GF-D8 (cell line): ENCODE measurements at regions not wholly inside any gene's neighbourhood (a gene's known extent, or its start where the extent isn't known, plus 50 kb on each side); places are given as distances from the start of the nearest gene placed in this dataset.

Experiments used
- DNase-seq: peaks from one replicate; lab custom pipeline; 2025; lab: John Stamatoyannopoulos, UW

- no peak for DNase-seq
These were observed 1399.9 kb upstream of the SLC39A10 start for GRCh38 chr2:194257095-194257494.

- DNase-seq = no peak
These were observed 1403.3 kb upstream of the SLC39A10 start for GRCh38 chr2:194253528-194254259.

- no peak for DNase-seq
These were observed 1404.9 kb upstream of the SLC39A10 start for GRCh38 chr2:194252127-194252526.

GRCh38 chr2:194232600-194232999 lies 1424.4 kb upstream of the SLC39A10 start:
- no peak for DNase-seq

GRCh38 chr2:194223218-194223617 lies 1433.8 kb upstream of the SLC39A10 start:
- no peak for DNase-seq

GRCh38 chr2:194214192-194214591 lies 1442.8 kb upstream of the SLC39A10 start:
- no peak for DNase-seq

- DNase-seq = no peak
These were observed 1451.3 kb upstream of the SLC39A10 start for GRCh38 chr2:194205568-194206227.

- no peak for DNase-seq
These were observed 1453.1 kb upstream of the SLC39A10 start for GRCh38 chr2:194203898-194204297.

- no peak for DNase-seq
These were observed 1474.1 kb upstream of the SLC39A10 start for GRCh38 chr2:194182888-194183287.

- DNase-seq = no peak
These were observed 1480.9 kb upstream of the SLC39A10 start for GRCh38 chr2:194176134-194176533.

GRCh38 chr2:194166818-194167217 lies 1490.2 kb upstream of the SLC39A10 start:
- peak; percentile 11 for DNase-seq

- no peak for DNase-seq
These were observed 1501.6 kb upstream of the SLC39A10 start for GRCh38 chr2:194155431-194155830.

GRCh38 chr2:194151231-194151630 lies 1505.8 kb upstream of the SLC39A10 start:
- DNase-seq = no peak

GRCh38 chr2:194135463-194135862 lies 1521.6 kb upstream of the SLC39A10 start:
- no peak for DNase-seq

- DNase-seq = no peak
These were observed 1528.2 kb upstream of the SLC39A10 start for GRCh38 chr2:194128810-194129209.

GRCh38 chr2:194126418-194126817 lies 1530.6 kb upstream of the SLC39A10 start:
- no peak for DNase-seq

- DNase-seq = no peak
These were observed 1540.2 kb upstream of the SLC39A10 start for GRCh38 chr2:194116861-194117260.

GRCh38 chr2:194105358-194105757 lies 1551.7 kb upstream of the SLC39A10 start:
- DNase-seq = no peak

- DNase-seq = peak; percentile 56
These were observed 1552.3 kb upstream of the SLC39A10 start for GRCh38 chr2:194104687-194105086.

- no peak for DNase-seq
These were observed 1552.9 kb upstream of the SLC39A10 start for GRCh38 chr2:194103941-194104659.

- DNase-seq = no peak
These were observed 1554.5 kb upstream of the SLC39A10 start for GRCh38 chr2:194102546-194102945.

- DNase-seq = no peak
These were observed 1556.8 kb upstream of the SLC39A10 start for GRCh38 chr2:194100201-194100600.

GRCh38 chr2:194096402-194096801 lies 1560.6 kb upstream of the SLC39A10 start:
- DNase-seq = no peak
